PC-9 (cell line): ENCODE measurements at regions not wholly inside any gene's neighbourhood (a gene's known extent, or its start where the extent isn't known, plus 50 kb on each side); places are given as distances from the start of the nearest gene placed in this dataset.

Experiments
- EZH2 ChIP-seq: fragments of 200-600 bp; sonication (generic); IDR thresholded peaks from 2 replicates; pipeline ENCODE4 v1.8.0; 2017; ENCODE audit warnings: antibody characterized with exemption, low read depth
- TF ChIP-seq, protein P1 (sequence below): fragments of 200-600 bp; sonication (generic); conservative IDR thresholded peaks from 2 replicates; pipeline ENCODE4 v1.6.1; 2017; ENCODE audit warnings: mixed run types, antibody characterized with exemption, mild to moderate bottlenecking, moderate library complexity

DNA sequence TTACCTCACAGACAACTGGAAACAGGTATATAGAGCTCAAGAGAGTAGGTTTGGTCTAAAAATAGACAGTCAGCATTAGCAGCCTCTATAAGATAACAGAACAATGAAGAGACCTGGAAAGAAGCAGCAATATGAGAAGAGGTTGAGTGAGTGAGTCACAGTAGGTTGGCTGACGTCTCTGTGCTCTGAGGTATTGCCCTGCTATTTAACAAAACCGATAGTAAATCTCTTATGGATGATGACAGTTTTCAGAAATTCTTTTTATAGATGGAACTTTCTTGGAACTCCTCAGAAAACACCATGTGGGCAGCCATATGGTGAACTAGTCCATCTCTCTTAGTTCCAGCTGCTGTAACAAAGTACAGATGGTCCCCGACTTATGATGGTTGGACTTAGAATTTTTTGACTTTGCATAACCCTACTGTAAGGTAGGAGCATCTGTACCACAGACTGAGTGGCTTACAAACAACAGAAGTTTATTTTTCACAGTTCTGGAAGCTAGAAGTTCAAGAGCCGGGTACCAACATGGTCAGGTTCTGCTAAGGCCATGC is 123.5 kb downstream of the MBD2 start:
- TF ChIP-seq, protein P1, sequence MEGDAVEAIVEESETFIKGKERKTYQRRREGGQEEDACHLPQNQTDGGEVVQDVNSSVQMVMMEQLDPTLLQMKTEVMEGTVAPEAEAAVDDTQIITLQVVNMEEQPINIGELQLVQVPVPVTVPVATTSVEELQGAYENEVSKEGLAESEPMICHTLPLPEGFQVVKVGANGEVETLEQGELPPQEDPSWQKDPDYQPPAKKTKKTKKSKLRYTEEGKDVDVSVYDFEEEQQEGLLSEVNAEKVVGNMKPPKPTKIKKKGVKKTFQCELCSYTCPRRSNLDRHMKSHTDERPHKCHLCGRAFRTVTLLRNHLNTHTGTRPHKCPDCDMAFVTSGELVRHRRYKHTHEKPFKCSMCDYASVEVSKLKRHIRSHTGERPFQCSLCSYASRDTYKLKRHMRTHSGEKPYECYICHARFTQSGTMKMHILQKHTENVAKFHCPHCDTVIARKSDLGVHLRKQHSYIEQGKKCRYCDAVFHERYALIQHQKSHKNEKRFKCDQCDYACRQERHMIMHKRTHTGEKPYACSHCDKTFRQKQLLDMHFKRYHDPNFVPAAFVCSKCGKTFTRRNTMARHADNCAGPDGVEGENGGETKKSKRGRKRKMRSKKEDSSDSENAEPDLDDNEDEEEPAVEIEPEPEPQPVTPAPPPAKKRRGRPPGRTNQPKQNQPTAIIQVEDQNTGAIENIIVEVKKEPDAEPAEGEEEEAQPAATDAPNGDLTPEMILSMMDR = no peak
- TF ChIP-seq EZH2 = no peak
